GM18870 (cell line): ENCODE measurements at regions not wholly inside any gene's neighbourhood (a gene's known extent, or its start where the extent isn't known, plus 50 kb on each side); places are given as distances from the start of the nearest gene placed in this dataset.
A peak's percentile ranks its signal among the peaks of the same experiment; 100 is the strongest.

Source experiments
- ATAC-seq: cut with Tn5 transposase; IDR thresholded peaks from one replicate; pipeline ENCODE4 v1.9.1; 2021; ENCODE audit warnings: moderate library complexity; ENCODE audit not compliant: unreplicated experiment

DNA sequence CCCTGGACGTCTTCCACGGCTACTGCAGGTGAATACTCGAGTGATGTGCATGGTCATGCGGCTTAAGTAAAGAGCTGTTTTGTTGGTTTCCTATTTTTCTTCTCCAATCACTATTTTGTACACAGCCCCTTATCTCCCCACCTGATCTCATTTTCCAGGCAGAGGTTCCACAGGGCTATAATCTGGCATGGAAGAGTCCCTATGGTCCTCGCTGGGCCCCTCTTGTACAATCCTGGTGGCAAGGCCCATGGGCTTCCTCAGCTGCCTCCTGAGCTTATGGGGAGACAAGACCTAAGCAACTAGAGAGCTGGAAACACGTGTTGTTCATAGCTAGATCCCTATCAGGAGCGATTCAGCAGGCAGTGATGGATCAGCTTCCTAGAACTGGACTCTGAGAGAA lies 181.3 kb upstream of the ADO start:
- no peak for ATAC-seq

DNA sequence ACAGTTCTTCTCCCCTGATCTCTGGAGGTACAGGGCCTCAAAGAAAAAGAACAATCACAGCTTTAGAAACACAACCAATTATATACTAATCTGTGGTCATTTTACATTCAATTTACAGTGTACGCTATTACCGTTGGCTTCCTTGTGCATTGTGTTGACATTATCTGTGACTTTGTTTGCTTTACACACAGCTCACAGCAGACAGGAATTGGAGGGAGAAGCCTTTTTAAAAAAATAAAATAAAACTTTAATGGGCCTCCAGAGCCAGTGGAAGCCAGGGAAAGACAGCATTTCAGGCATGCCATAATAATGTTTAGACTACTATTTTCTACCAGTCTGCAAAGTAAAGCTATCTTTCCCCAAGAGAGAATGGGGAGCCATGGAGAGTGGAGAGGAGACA lies 179.0 kb upstream of the ADO start:
- no peak for ATAC-seq

DNA sequence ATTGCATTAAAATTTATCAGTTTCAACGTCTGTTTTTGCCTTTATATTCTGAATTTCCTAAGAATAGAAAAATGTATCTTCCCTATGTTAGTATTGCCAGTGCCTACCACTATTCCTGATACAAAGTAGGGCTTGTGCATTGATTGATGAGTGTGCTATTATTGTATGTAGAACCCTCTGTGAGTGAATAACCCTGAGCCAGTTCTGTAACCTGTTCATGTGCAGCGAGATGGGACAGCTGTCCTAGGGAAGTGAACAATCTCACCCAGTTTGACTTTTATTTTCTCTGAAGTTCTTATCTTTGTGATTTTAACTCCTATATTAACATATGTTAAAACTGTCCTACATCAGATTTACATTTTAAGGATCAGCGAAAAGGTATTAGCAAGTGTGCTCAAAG lies 178.4 kb upstream of the ADO start:
- no peak for ATAC-seq

DNA sequence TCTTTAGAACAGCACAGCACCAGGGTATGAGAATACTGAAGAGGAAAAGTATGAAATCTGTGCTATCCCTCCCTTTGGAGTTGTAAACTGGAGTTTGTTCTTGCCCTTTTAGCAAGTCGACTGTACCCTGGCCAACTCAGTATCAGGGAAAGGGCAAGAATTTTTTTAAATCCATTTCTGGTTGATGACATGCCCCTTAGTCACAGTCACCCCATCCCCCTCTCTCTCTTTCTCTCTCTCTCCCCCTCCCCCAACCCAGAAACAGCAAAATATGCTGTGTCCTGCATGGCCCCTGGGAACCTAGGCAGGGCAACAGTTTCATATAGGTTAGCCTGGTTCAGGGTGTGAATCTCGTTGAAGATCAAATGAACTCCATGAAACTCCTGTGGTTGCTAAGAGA lies 177.7 kb upstream of the ADO start:
- ATAC-seq = no peak

DNA sequence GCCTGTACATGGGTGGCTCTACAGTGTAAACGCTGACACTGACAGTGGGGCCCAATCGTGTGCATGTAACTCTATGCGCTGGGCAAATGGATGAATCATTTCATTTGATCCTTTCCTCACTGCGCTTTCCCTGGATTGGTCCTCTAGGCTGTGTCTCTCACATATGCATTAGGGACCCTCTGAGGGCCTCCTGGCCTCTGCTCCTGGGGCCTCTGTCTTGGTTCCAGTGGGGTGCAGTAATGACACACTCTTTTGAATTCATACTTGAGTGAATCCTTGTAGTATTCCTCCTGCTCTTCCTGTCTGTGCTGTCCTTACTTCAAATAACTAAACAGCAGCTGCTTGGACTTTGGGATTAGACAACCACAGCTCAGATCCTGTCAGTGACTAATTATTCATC lies 176.5 kb upstream of the ADO start:
- no peak for ATAC-seq

DNA sequence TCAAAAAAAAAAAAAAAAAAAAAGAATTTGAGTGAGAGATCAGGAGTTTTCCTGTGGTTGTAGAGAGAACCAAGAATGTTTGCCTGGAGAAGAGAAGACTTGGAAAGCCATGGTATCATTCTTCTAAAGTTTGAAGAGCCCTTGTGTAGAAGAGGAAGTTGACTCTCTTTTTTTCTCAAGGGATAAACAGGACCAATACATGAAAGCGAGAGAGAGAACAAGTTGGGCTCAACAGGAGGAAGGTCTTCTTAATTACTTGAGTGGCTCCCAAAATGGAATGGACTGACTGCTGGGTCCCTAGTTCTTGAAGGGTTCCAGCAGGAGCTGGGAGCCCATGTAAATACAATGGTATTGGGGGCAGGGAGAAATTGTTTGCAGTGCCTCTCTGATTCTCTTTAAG lies 173.3 kb upstream of the ADO start:
- no peak for ATAC-seq

DNA sequence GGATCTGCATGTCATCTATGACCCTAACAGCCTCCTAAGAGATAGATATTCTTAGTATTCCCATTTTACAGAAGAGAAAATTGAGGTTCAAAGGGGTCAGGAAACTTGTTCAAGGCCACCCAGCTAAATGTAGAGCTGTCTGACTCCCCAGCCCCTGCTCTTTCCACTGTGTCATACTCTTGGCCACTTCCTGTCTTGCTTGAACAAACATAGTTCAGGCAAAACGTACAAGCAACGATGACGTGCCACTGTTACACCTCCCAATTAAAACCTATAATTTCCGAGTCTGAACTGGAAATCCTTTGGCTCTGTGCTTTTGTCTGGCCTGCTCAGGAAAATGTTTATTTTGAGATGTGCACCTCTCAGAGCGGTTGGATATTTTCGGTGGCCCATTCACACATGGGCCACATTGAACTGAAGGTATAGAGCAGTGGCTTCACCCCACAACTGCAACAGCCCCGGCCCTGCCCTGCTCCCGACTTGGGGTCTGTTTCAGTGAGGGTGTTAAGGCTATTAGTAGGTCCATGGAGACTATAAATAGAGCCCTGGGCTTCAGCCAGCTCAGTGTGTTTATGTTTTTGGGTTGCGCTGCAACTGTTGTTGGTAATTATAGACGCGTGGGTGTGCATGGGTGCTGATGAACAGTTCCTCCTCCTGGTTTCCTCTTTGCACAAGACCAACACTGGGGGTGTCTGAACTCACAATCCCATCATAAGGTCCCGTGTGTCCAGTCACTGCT lies 172.3 kb upstream of the ADO start:
- ATAC-seq = peak; percentile 65

DNA sequence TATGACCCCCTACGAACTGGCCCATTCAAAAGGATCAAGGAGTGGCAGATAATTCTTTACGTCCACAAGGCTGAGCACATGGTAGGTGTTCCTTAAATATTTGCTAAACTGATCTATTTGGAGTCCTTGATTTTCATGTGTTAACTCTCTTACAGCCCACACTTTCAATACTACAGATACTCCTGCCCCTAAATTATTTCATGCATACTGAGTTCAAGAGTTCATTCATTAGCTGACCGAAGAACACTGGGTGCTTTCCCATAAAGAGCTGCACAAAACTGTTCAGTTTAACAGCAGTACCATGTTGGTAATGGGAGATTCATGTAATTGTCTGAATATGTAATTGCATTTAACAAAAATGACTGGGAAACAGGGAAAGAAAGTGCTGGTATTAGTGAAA lies 170.5 kb upstream of the ADO start:
- no peak for ATAC-seq

DNA sequence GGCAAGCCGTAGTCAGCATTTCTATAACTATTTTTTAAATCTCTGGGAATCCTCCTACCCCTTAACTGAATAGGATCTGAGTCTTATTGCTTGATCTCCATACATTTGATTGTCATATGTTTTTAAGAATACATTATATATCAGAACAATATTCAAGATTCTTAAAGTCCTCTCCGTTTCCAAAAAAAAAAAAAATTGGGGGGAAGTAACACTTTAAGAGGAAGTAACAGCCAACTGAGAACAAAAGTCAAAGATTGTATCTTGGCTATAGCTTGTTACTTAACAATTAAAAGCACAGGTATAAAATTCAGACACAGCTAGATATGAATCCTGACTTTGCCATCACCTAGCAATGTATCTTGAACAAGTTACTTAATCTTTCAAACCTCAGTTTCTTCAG lies 169.9 kb upstream of the ADO start:
- no peak for ATAC-seq

DNA sequence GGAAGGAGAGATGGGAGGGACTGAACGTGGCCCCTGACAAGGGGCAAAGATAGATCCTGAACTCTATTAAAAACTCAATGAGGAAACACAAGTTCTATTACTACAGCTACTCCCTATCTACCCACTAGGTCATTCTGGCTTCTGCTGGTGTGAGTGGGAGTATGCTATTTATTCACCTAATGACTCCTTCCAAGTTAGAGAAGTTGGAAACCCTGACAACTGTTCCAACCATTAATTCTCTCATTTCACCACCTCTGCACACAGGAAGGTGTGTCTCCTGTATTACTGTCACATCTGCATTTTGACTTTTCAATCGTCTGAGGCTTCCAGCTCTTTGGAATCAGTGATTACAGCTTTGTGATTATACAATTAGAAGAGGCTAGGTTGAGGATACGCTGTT lies 169.4 kb upstream of the ADO start:
- ATAC-seq = no peak

DNA sequence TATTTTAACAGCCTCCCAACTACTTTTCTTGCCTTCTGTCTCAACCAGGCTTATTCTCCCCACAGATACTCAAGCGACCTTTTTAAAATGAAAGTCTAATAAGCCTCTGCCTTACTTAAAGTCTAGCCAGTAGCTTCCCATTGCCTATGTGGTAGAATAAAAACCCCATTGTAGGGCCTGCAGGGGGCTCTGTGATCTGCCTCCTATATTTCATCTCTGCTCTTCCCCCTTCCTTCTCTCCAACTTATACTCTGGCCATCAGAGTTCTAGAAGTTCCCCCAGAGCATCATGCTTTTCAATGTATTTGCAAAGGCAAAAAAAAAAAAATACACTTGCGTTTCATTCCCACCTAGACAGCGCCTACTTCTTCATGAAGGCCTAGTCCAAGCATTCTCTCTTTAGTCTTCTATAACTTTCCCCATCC lies 167.7 kb upstream of the ADO start:
- ATAC-seq = no peak

DNA sequence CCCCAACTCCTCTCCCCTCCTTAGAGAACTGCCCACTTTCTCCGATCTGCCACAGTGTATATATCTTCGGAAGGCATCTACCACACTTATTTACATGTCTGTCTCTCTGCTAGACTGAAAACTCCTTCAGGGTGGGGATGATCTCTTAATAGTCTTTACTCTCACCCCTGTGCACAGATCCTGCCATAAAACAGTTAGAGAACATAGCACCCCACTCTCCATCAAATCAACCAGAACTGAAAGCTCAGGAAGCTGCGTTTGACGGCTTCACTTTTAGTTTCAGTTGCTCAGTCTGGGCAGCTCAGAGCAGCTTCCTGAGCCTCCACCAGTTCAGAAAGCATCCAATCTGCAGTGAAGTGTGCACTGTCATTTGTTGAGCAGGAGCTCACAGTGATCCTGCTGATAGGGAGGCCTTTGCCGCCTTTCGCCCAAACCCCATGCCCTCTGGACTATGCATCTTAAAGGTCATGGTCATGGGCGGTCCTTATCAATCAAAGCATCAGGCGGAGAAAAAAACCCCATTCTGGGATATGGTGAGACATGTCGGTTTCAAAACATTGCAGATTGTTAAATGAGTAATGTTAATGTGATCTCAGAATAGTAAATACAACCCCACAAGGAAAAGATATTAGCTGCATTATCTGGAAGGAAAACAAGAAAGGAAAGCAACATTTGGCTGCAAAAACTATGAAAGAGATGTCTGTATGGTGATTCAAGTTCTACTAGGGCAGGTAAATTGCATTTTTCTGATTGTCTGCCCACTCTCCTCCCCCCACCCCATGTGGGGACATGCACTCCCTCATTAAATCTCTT lies 167.1 kb upstream of the ADO start:
- ATAC-seq = peak; percentile 61

DNA sequence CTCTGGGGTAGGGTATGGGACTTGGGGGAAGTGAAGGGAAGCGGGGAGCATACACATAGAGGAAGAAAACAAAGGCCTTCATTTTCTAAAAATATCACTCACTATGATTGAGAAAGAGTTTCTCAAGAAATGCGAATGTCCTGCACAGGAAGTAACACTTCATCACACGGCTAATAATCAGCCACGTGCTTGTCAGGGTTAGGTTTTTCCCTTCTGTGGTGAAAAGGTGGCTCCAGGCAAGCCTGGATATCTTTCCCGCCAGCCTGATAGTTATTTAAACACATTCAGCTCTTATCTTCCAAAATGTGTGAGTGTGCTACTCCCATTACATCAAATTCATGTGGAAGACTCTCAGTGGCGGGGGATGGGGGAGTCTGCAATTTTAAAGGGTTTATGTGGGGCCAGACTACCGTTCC lies 166.4 kb upstream of the ADO start:
- peak; percentile 32 for ATAC-seq

DNA sequence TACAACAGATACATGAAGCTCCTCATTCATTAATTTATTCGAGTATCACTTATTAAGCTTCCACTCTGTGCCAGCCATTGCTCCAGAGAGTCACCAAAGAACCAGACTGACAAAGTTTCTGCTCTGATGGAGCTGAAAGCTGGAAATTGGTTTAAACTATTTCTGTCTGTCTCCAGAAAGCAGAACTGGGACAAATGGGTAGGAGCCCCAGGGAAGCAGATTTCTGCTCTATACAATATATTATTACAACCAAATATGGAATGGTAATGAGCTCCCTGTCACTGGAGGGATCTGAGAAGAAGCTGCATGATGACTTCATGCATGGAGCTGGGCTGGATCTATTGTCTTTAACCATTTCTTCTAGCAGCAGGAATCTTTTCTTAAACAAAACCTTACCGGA lies 165.4 kb upstream of the ADO start:
- ATAC-seq = no peak

DNA sequence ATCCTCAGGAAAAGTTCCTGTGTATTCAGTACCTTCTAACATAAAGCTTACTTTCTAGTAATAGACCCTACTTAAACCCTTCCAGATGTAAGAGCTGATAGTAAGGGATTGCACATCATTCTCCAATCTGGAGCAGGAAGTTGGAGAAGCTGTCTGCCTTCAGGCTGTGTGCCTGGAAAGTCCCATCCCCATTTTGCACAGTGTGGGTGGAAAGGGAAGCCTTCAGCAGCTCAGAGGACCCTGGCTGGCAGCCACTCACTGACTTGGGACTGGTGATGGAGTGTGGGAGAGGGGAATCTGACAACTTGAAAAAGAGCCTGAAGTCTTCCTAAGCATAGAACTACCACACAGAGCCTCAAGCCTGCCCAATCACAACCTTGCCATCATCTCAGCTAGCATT lies 164.1 kb upstream of the ADO start:
- no peak for ATAC-seq

DNA sequence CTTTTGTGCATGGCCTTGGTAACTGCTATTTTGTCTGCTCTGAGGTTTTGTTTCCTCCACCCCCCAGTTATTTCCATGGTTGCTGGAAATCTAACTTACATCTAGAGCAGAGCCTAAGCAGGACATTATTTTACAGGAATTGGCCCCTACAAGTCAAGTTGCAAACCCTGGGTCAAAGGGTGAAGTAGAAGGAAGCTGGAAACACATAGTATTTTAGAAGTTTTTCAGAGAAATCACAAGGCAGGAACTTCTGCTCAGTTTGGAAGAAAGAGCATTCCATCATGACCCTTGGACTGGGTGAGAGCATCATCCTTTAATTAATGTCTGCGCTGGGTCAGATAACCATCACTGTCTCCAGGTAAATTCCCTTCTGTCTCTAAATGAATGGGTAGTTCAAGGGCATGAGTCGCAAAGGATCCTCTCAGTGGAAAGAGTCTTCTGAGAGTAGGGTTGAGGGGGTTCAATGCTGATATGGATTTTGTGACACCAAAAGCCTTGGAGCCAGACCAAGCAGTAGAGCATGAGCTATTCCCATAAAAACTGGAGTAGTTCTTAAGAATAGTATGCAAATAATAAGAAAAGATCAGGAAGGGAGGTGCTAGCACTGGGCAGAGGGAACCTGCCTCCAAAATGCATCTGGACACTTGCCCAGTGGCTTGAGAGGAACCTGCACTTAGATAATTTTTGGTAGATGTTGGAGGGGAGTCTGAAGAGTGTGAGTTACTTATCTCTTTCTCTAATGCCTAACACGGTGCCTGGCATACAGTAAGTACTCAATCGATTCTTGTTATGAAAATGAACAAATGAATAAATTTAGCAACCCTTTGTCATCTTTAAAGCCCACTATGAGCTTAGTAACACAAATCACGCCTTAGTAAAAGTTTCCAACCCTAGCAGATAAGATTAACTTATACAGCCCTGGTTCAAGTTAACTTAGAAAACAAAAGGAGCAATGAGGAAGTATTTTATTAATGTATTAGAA lies 160.6 kb upstream of the ADO start:
- ATAC-seq = no peak

DNA sequence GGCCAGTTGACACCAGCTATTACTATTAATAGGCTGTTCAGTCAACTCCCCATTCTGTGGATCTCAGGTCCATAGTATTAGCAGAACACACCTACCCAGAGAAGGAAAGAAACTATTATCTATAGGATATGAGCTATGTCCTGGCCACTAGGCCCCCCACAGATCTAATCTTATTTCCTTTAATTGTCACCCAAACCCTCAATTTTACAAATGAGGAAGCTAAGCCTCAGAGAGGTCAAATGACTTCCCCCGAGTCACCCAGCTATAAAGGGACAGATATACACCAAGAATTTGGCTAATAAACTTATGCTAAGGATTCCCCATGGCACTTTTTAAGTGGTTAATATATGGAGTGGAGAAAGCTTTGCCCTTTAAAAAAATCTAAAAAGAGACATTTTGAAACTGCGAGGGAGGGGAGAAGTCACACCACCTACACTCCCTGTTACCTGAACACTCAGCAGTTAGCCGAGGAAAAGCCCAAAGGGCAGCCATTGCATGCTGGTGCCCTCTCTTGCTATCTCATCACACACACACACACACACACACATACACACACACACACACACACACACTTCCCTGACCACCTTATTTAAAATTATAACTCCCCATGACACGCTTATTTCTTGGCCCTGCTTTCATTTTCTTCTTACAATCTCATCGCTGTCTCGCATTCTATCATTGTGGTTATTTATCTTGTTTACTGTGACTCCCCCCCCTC lies 157.0 kb upstream of the ADO start:
- no peak for ATAC-seq

DNA sequence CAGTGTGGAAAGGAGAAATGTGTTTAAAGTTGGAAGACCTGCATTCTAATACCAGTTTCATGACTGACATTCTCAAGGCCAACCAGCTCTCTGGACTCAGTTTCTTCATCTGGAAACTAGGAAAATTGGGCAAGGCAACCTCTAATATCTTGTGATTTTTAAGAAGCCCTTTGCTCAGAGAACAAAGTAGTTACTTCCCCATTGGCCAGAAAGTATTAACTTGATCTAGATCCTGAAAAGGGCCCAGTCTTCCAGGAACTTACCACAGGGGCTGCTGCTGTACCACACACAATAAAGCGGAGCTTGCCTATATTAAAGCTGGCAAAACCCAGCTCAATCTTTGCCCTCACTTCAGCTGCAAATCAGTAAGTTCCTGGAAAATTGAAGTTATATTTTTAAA lies 155.6 kb upstream of the ADO start:
- no peak for ATAC-seq

DNA sequence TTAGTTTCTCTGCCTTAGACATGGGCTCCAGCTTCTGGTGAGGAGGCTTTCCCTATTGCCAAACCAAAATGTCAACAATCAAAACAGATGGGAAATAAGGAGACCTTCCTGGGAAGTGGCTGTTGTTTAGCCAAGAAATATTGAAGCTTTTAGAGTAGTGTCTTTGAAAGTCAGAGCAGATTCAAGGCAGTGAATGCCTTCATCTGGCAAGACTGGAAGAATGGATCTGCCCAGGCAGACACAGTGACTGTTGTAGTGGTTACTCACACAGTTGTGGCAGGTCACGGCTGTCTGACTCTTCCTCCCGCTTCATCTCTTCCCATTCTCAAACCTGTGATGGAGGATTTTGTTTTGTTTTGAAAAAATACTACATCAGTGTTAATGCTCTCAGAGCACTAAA lies 154.1 kb upstream of the ADO start:
- no peak for ATAC-seq

DNA sequence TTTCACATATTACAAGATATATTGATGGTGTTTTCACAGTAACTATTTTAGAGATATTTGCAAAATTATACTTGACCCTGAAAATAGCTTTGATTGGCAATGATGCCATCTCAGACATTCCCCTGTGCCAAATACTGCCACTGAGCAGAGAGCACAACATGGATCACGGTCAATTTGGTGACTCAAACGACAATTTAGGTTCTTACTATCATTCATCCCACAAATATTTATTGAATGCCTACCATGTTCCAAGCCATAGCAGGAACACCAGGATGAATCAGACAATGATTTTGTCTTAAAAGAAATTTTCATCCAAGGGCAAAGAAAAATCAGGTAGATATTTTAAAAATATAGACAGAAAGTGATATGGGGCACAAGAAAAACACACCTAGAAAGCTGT lies 153.2 kb upstream of the ADO start:
- ATAC-seq = no peak

DNA sequence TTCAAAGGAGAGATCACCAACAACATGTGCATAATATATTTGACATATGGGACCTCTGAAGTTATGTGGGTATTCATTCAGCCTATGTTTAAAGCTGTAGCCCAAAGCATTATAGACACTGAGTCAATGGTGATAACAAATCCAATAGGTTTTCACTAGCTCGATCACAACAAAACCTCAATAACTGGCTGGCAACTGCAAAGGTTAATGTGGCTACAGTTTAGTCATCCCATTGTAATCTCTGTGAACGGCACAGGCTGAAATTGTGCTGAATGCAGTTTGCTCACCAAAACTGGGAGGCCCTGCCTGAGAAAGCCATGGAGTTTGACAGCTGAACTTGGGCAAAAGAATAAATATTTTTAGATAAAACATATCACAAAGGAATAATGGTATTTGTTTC lies 152.4 kb upstream of the ADO start:
- no peak for ATAC-seq
